Smooth muscle cell (in vitro differentiated cells): ENCODE measurements at regions not wholly inside any gene's neighbourhood (a gene's known extent, or its start where the extent isn't known, plus 50 kb on each side); places are given as distances from the start of the nearest gene placed in this dataset.

Experiments
- DNase-seq: peaks from one replicate; lab custom pipeline; 2025; ENCODE audit not compliant: unreplicated experiment; lab: John Stamatoyannopoulos, UW
- H2AFZ ChIP-seq: fragments of 200-600 bp; sonication (generic); 2 replicates; pipeline ENCODE4 v1.6.0; 2016; ENCODE audit warnings: antibody characterized with exemption, low read depth, mild to moderate bottlenecking
- H3F3A ChIP-seq: fragments of 200-600 bp; sonication (generic); 2 replicates; pipeline ENCODE4 v1.6.0; 2017; ENCODE audit warnings: antibody characterized with exemption, low read depth
- H3K27ac ChIP-seq: fragments of 200-600 bp; sonication (generic); 2 replicates; pipeline ENCODE4 v1.5.1; 2016; ENCODE audit warnings: low read depth, mild to moderate bottlenecking
- H3K27me3 ChIP-seq: fragments of 200-600 bp; sonication (generic); 2 replicates; pipeline ENCODE4 v1.6.1; 2016; ENCODE audit warnings: low read depth, mild to moderate bottlenecking
- H3K36me3 ChIP-seq: fragments of 200-600 bp; sonication (generic); 2 replicates; pipeline ENCODE4 v1.5.1; 2016; ENCODE audit warnings: low read depth
- H3K4me1 ChIP-seq: fragments of 200-600 bp; sonication (generic); 2 replicates; pipeline ENCODE4 v1.5.1; 2016; ENCODE audit warnings: low read depth
- H3K4me2 ChIP-seq: fragments of 200-600 bp; sonication (generic); 2 replicates; pipeline ENCODE4 v1.6.0; 2016; ENCODE audit warnings: mild to moderate bottlenecking
- H3K4me3 ChIP-seq: fragments of 200-600 bp; sonication (generic); 2 replicates; pipeline ENCODE4 v1.5.1; 2016; ENCODE audit warnings: mild to moderate bottlenecking
- H3K79me2 ChIP-seq: fragments of 200-600 bp; sonication (generic); 2 replicates; pipeline ENCODE4 v1.6.0; 2016; ENCODE audit warnings: low read depth, mild to moderate bottlenecking
- H3K9ac ChIP-seq: fragments of 200-600 bp; sonication (generic); 2 replicates; pipeline ENCODE4 v1.6.0; 2016; ENCODE audit warnings: low read depth
- H3K9me3 ChIP-seq: fragments of 200-600 bp; sonication (generic); replicated peaks from 2 replicates; pipeline ENCODE4 v1.5.1; 2016; ENCODE audit warnings: low read depth
- H4K20me1 ChIP-seq: fragments of 200-600 bp; sonication (generic); 2 replicates; pipeline ENCODE4 v1.6.0; 2016; ENCODE audit warnings: low read depth
- CTCF ChIP-seq: fragments of 200-600 bp; sonication (generic); IDR thresholded peaks from 2 replicates; pipeline ENCODE4 v1.5.1; 2017; ENCODE audit warnings: borderline replicate concordance, mild to moderate bottlenecking, antibody characterized with exemption; ENCODE audit not compliant: insufficient read depth, poor library complexity, severe bottlenecking
- WGBS: methylation state at CpG from one replicate; pipeline ENCODE4 v1.1.7; 2016; ENCODE audit warnings: low lambda C conversion rate; 5-methylcytosine and 5-hydroxymethylcytosine counted together

GRCh38 chr6:157755746-157756411 is 67.2 kb upstream of the SNX9 start:
- Histone ChIP-seq H3K36me3 (no peaks in the 10 kb centered on the region), H3K27ac (peak overlapping the region; percentile 12), H4K20me1 (no peaks in the 10 kb centered on the region), H3K4me2 (no peak overlapping the region), H3K79me2 (no peaks in the 10 kb centered on the region), H3K4me1 (peaks cover 8% of the 10 kb centered on the region), H3K27me3 (no peaks in the 10 kb centered on the region), H3K9me3 (no peaks in the 10 kb centered on the region), H3K9ac (no peak overlapping the region), H3K4me3 (no peak overlapping the region), H3F3A (peaks cover 9% of the 10 kb centered on the region), H2AFZ (no peak overlapping the region)
- 64% methylated on average over 3 of the region's 3 CpGs for WGBS
- no peak for TF ChIP-seq CTCF
- DNase-seq: no peak

GRCh38 chr6:157756708-157757429 is 66.2 kb upstream of the SNX9 start:
- H3K36me3 ChIP-seq: no peaks in the 10 kb centered on the region
- H3K4me1 ChIP-seq: peaks cover 8% of the 10 kb centered on the region
- H3K27ac ChIP-seq: peak overlapping the region; percentile 18
- H3K27me3 ChIP-seq: no peaks in the 10 kb centered on the region
- peak overlapping the region; percentile 32 for H3K4me2 ChIP-seq
- no peaks in the 10 kb centered on the region for H4K20me1 ChIP-seq
- peak; percentile 72 for DNase-seq
- H3K9ac ChIP-seq: no peak overlapping the region
- no peak overlapping the region for H3K4me3 ChIP-seq
- H3K9me3 ChIP-seq: no peaks in the 10 kb centered on the region
- H3K79me2 ChIP-seq: no peaks in the 10 kb centered on the region
- H2AFZ ChIP-seq: peak overlapping the region; percentile 19
- peak; percentile 82 for TF ChIP-seq CTCF
- 31% methylated on average over 19 of the region's 19 CpGs for WGBS
- peaks cover 9% of the 10 kb centered on the region for H3F3A ChIP-seq

- Histone ChIP-seq H3K4me1 (peaks cover 8% of the 10 kb centered on the region), H3K9me3 (no peaks in the 10 kb centered on the region), H3K79me2 (no peaks in the 10 kb centered on the region), H3K36me3 (no peaks in the 10 kb centered on the region), H2AFZ (no peak overlapping the region), H3K27ac (peak overlapping the region; percentile 18), H3K4me2 (no peak overlapping the region), H3F3A (peaks cover 9% of the 10 kb centered on the region), H4K20me1 (no peaks in the 10 kb centered on the region), H3K4me3 (no peak overlapping the region), H3K9ac (no peak overlapping the region), H3K27me3 (no peaks in the 10 kb centered on the region)
- 95% methylated on average over 7 of the region's 7 CpGs for WGBS
- DNase-seq: no peak
- no peak for TF ChIP-seq CTCF
Observed at GRCh38 chr6:157757430-157758403, 65.3 kb upstream of the SNX9 start.
